ENCODE measurements at regions not wholly inside any gene's neighbourhood (a gene's known extent, or its start where the extent isn't known, plus 50 kb on each side); places are given as distances from the start of the nearest gene placed in this dataset.

DNA sequence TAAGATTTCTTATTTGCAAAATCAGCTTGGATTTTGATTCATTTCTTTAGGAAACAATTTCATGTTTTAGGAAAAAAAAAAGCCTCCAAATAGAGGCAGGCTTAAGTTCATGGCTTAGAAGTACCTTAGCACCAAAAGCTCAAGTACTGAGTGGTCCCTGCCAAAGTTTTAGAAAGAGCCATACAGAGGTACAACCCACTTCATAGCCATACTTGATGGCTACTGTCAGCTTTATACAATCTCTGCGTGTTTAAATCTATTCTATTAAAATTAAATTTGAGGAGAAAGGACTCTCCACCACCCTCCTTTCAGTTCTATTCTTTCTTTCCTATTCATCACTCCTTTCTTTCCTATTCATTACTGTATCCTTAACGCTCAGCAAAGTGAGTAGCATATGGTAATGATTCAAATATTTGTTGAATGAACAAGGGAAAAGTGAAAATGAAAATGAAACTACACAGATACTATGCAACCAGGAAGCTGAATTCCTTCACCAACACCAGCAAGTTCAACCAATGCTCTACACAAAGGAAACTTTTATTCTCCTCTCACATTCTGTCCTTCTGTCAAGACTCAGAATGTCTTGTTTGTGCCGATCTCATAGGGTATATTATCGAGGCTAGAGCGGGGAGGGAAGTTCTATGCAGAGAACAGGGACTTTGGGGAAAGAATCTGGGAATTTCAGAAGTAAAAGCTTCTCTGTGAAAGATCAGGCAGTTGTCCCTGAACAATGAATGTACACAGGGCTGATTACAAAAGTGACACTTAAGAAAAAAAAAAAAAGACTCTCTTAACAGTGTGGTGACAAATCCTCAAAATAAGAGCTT is 138.6 kb upstream of the SPEF2 start:
- Mint-ChIP-seq H3K9me3 (no peaks in the 10 kb centered on the region), H3K4me1 (peaks cover 14% of the 10 kb centered on the region), H3K36me3 (no peaks in the 10 kb centered on the region), H3K4me3 (no peak overlapping the region), H3K27me3 (ENCODE audit: low read depth) (no peaks in the 10 kb centered on the region), H3K27ac (peak overlapping the region; percentile 85)
- DNase-seq (ENCODE audit: low spot score in 2 of 2, unreplicated experiment in 2 of 2), result no peak
- TF ChIP-seq, protein P1, sequence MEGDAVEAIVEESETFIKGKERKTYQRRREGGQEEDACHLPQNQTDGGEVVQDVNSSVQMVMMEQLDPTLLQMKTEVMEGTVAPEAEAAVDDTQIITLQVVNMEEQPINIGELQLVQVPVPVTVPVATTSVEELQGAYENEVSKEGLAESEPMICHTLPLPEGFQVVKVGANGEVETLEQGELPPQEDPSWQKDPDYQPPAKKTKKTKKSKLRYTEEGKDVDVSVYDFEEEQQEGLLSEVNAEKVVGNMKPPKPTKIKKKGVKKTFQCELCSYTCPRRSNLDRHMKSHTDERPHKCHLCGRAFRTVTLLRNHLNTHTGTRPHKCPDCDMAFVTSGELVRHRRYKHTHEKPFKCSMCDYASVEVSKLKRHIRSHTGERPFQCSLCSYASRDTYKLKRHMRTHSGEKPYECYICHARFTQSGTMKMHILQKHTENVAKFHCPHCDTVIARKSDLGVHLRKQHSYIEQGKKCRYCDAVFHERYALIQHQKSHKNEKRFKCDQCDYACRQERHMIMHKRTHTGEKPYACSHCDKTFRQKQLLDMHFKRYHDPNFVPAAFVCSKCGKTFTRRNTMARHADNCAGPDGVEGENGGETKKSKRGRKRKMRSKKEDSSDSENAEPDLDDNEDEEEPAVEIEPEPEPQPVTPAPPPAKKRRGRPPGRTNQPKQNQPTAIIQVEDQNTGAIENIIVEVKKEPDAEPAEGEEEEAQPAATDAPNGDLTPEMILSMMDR (IDR thresholded peaks at IDR 0.05; ENCODE audit: unreplicated experiment), result no peak

DNA sequence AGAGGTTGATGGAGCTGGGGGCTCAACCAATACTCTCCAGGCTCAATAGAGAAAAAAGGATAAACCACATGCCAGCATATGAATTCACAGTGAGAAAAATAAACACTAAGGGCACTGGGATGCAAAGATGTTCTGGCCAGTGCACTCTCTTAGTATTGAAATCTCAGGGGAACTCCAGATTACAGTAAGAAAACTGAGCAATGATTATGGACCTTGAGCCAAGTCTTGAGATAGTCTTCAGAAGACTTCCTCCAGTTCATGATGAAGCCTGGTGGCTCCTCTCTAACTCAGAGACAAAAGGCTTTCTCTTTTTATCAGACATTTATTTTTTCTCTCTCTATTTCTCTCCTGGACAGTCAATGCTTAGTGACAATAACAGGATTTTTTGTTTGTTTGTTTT is 139.8 kb upstream of the SPEF2 start:
- no peaks in the 10 kb centered on the region for H3K36me3 Mint-ChIP-seq

DNA sequence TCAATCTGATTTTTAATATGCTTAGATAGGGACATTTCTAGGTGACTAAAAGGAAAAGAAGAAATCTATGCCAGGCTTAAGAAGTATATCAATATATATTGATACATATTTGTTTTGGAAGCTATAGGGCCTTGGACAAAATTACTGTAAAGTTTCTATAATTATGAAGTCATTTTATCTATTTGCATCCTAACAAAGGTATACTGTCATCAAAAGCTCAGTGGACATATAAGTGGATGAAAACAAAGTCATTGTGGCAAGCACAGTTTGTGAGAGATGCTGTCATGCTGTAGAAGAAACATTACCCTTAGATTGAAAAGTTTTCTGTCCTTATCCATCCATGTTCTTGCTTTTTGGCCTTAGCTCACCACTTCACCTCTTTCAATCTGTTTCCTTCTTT is 140.3 kb upstream of the SPEF2 start:
- TF ChIP-seq, protein P1 (IDR thresholded peaks at IDR 0.05; ENCODE audit: unreplicated experiment), result no peak
- DNase-seq (ENCODE audit: low spot score in 2 of 2, unreplicated experiment in 2 of 2), result no peak
- Mint-ChIP-seq H3K4me1 (peaks cover 8% of the 10 kb centered on the region), H3K4me3 (no peak overlapping the region), H3K9me3 (no peaks in the 10 kb centered on the region), H3K27me3 (ENCODE audit: low read depth) (no peaks in the 10 kb centered on the region), H3K27ac (no peak overlapping the region), H3K36me3 (no peaks in the 10 kb centered on the region)

More for the DNA sequence above, 139.8 kb upstream of the SPEF2 start:
- H3K27me3 Mint-ChIP-seq (ENCODE audit: low read depth), result no peaks in the 10 kb centered on the region
- DNase-seq (ENCODE audit: low spot score in 2 of 2, unreplicated experiment in 2 of 2), result no peak
- peaks cover 10% of the 10 kb centered on the region for H3K4me1 Mint-ChIP-seq
- TF ChIP-seq, protein P1 (IDR thresholded peaks at IDR 0.05; ENCODE audit: unreplicated experiment), result no peak
- no peak overlapping the region for H3K4me3 Mint-ChIP-seq
- H3K27ac Mint-ChIP-seq, result no peak overlapping the region
- H3K9me3 Mint-ChIP-seq, result no peaks in the 10 kb centered on the region

DNA sequence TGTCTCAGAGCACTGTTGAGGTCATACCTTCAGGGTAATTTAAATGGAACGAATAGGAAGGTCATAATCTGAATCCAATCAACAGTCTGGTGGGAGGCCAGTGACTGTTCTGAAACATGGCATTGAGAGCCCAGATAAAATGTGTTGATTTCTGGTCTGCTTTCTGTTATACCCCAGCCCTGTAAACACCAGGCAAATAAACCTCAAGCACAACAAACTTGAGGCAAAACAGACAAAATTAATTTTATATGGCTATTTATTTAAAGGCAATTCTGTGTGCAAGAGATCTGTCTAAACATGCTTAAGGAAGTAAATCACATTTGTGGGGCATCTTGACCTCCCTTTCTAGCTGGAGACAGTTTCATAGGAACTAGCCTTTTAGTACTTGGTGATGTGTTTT is 140.9 kb upstream of the SPEF2 start:
- Mint-ChIP-seq H3K27ac (no peak overlapping the region), H3K27me3 (ENCODE audit: low read depth) (no peaks in the 10 kb centered on the region), H3K4me1 (peaks cover 8% of the 10 kb centered on the region), H3K9me3 (no peaks in the 10 kb centered on the region), H3K36me3 (no peaks in the 10 kb centered on the region), H3K4me3 (no peak overlapping the region)
- DNase-seq (ENCODE audit: low spot score in 2 of 2, unreplicated experiment in 2 of 2), result no peak
- TF ChIP-seq, protein P1 (IDR thresholded peaks at IDR 0.05; ENCODE audit: unreplicated experiment), result no peak

DNA sequence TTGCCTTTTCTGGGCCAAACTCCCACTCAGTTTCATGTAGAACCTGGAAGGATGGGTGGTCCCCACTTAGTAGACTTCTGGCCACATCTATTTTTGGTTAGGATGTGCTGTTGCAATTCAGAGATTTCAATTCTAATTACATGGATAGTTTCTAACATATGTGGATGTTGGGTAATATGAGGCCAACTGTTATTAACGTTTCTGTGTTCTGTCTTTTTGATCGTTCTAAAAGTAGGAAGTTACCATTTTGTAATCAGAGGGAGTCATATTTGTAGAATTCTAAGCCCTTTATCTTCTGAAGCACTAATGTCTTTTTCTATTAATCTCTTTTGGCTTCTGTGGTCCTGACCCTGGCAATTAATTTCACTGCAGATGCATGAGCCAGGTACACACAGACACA is 141.6 kb upstream of the SPEF2 start:
- Mint-ChIP-seq H3K4me3 (no peak overlapping the region), H3K36me3 (no peaks in the 10 kb centered on the region), H3K27me3 (ENCODE audit: low read depth) (no peaks in the 10 kb centered on the region), H3K4me1 (peaks cover 8% of the 10 kb centered on the region), H3K27ac (no peak overlapping the region), H3K9me3 (no peaks in the 10 kb centered on the region)
- DNase-seq (ENCODE audit: low spot score in 2 of 2, unreplicated experiment in 2 of 2), result no peak
- TF ChIP-seq, protein P1 (IDR thresholded peaks at IDR 0.05; ENCODE audit: unreplicated experiment), result no peak
